Neural cell (in vitro differentiated cells): ENCODE measurements at regions not wholly inside any gene's neighbourhood (a gene's known extent, or its start where the extent isn't known, plus 50 kb on each side); places are given as distances from the start of the nearest gene placed in this dataset.

Source experiments
- H2AFZ ChIP-seq: fragments of 200-600, 300-800 bp; sonication (generic), shearing (Covaris generic); 2 replicates; pipeline ENCODE4 v1.6.0; 2014; ENCODE audit warnings: low read depth, mild to moderate bottlenecking, antibody characterized with exemption, low read length, moderate library complexity
- H3F3A ChIP-seq: fragments of 200-600 bp; shearing (Covaris generic); 2 replicates; pipeline ENCODE4 v1.6.1; 2016; ENCODE audit warnings: mild to moderate bottlenecking, moderate library complexity, mixed read lengths, antibody characterized with exemption, low read length; ENCODE audit not compliant: insufficient read depth, poor library complexity, severe bottlenecking
- H3K27ac ChIP-seq: fragments of 200-600, 300-800 bp; sonication (generic), shearing (Covaris generic); 2 replicates; pipeline ENCODE4 v1.5.1; 2014; ENCODE audit warnings: mild to moderate bottlenecking, low read length, moderate library complexity
- H3K27me3 ChIP-seq: fragments of 300-800, 200-600 bp; sonication (generic), shearing (Covaris generic); 2 replicates; pipeline ENCODE4 v1.6.0; 2014; ENCODE audit warnings: mild to moderate bottlenecking, low read depth, low read length, moderate library complexity; ENCODE audit not compliant: insufficient read depth
- H3K36me3 ChIP-seq: fragments of 300-800, 200-600 bp; sonication (generic), shearing (Covaris generic); 2 replicates; pipeline ENCODE4 v1.5.1; 2014; ENCODE audit warnings: mild to moderate bottlenecking, antibody characterized with exemption, low read length, moderate library complexity; ENCODE audit not compliant: insufficient read depth
- H3K4me2 ChIP-seq: fragments of 300-800, 200-600 bp; sonication (generic), shearing (Covaris generic); 2 replicates; pipeline ENCODE4 v1.6.0; 2014; ENCODE audit warnings: mild to moderate bottlenecking, low read length
- H3K4me3 ChIP-seq: fragments of 300-800, 200-600 bp; sonication (generic), shearing (Covaris generic); 2 replicates; pipeline ENCODE4 v1.5.1; 2014; ENCODE audit warnings: mild to moderate bottlenecking, low read length, moderate library complexity
- H3K79me2 ChIP-seq: fragments of 200-600 bp; shearing (Covaris generic); replicated peaks from 2 replicates; pipeline ENCODE4 v1.6.0; 2014; ENCODE audit warnings: mild to moderate bottlenecking, low read length, moderate library complexity; ENCODE audit not compliant: insufficient read depth
- H3K9ac ChIP-seq: fragments of 300-800, 200-600 bp; sonication (generic), shearing (Covaris generic); 2 replicates; pipeline ENCODE4 v1.6.1; 2016; ENCODE audit warnings: mild to moderate bottlenecking, low read length, mixed read lengths
- H3K9me2 ChIP-seq: fragments of 200-600 bp; shearing (Covaris generic); 2 replicates; pipeline ENCODE4 v1.6.1; 2016; ENCODE audit warnings: mild to moderate bottlenecking, low read length, mixed read lengths; ENCODE audit not compliant: insufficient read depth
- H3K9me3 ChIP-seq: fragments of 200-600, 300-800 bp; sonication (generic), shearing (Covaris generic); 2 replicates; pipeline ENCODE4 v1.6.1; 2016; ENCODE audit warnings: mild to moderate bottlenecking, mixed run types, low read length, moderate library complexity, mixed read lengths
- H4K20me1 ChIP-seq: fragments of 200-600 bp; shearing (Covaris generic); 2 replicates; pipeline ENCODE4 v1.6.1; 2016; ENCODE audit warnings: mild to moderate bottlenecking, mixed run types; ENCODE audit not compliant: insufficient read depth
- EP300 ChIP-seq: fragments of 450-650 bp; conservative IDR thresholded peaks from 2 replicates; pipeline ENCODE4 v1.6.1; 2014; ENCODE audit warnings: antibody characterized with exemption, mild to moderate bottlenecking, moderate library complexity; ENCODE audit not compliant: poor library complexity, severe bottlenecking
- EZH2 ChIP-seq: fragments of 200-600, 300-800 bp; shearing (Covaris generic), sonication (generic); IDR thresholded peaks from 2 replicates; pipeline ENCODE4 v1.6.1; 2014; ENCODE audit warnings: antibody characterized with exemption, low read length, borderline replicate concordance, mild to moderate bottlenecking; ENCODE audit not compliant: insufficient read depth, poor library complexity, severe bottlenecking
- MXI1 ChIP-seq: fragments of 450-650 bp; conservative IDR thresholded peaks from 2 replicates; pipeline ENCODE4 v1.6.1; 2014; ENCODE audit warnings: antibody characterized with exemption, mild to moderate bottlenecking; ENCODE audit not compliant: poor library complexity, severe bottlenecking
- POLR2AphosphoS5 ChIP-seq: IDR thresholded peaks from 2 replicates; pipeline ENCODE4 v1.6.1; 2012
- RAD21 ChIP-seq: fragments of 450-650 bp; conservative IDR thresholded peaks from 2 replicates; pipeline ENCODE4 v1.6.1; 2014; ENCODE audit warnings: antibody characterized with exemption, mild to moderate bottlenecking, moderate library complexity
- SMC3 ChIP-seq: fragments of 450-650 bp; conservative IDR thresholded peaks from 2 replicates; pipeline ENCODE4 v1.6.1; 2014; ENCODE audit warnings: antibody characterized with exemption, mild to moderate bottlenecking, moderate library complexity; ENCODE audit not compliant: poor library complexity
- TAF1 ChIP-seq: IDR thresholded peaks from 2 replicates; pipeline ENCODE4 v1.6.1; 2012; ENCODE audit warnings: low read depth
- TF ChIP-seq, protein P1 (sequence below): IDR thresholded peaks from 2 replicates; pipeline ENCODE4 v1.6.1; 2012; ENCODE audit warnings: borderline replicate concordance
- TF ChIP-seq, protein P2 (sequence below): fragments of 450-650 bp; IDR thresholded peaks from 2 replicates; pipeline ENCODE4 v1.5.1; 2014; ENCODE audit warnings: antibody characterized with exemption, mild to moderate bottlenecking, moderate library complexity; ENCODE audit not compliant: poor library complexity, severe bottlenecking

DNA sequence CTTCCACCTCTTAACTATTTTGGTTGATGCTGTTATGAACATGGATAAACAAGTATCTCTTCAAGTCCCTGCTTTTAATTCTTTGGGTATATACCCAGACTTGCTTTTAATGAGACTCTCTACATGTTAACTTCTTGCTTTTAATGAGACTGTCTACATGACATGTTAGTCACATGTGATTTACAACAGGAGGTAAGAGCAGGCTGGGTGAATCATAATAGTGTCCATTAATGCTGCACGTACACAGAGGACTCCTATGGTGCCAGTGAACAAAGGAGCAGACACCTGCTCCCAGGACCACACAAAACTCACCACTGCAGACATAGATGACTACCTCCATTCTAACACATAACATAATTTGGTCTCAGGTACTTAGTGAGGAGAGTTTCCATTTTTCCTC, 273.4 kb upstream of the NSMCE3 start:
- H3K27me3 ChIP-seq: no peaks in the 10 kb centered on the region
- no peaks in the 10 kb centered on the region for H3K36me3 ChIP-seq
- TF ChIP-seq EZH2 (no peak), MXI1 (no peak), RAD21 (no peak)
- no peak overlapping the region for H3K27ac ChIP-seq
- no peak overlapping the region for H3K9ac ChIP-seq
- H3K79me2 ChIP-seq: no peaks in the 10 kb centered on the region
- no peak overlapping the region for H2AFZ ChIP-seq
- H3K9me3 ChIP-seq: no peaks in the 10 kb centered on the region
- no peaks in the 10 kb centered on the region for H3F3A ChIP-seq
- H3K9me2 ChIP-seq: no peaks in the 10 kb centered on the region
- H3K4me3 ChIP-seq: no peak overlapping the region
- no peak overlapping the region for H3K4me2 ChIP-seq
- H4K20me1 ChIP-seq: no peaks in the 10 kb centered on the region

DNA sequence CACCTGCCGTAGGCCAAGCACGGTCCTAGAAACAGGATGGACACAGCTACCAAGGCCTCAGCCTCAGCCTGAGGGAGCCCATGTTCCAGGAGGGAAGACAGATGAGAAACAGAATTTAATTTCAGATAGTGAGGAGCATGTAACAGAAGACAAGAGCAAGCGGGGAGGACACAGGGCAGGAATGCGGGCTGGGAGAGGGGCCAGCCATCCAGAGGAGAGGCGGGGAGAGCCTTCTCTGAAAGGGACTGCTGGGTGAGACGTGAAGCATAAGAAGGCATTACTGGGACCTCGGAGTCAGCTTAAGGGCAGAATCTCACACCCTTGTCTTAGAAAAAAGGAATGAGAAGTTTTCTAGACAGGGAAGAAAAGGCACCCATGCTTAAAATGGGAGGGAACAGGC, 271.7 kb upstream of the NSMCE3 start:
- Histone ChIP-seq H3K9ac (no peak overlapping the region), H4K20me1 (no peaks in the 10 kb centered on the region), H3K79me2 (no peaks in the 10 kb centered on the region), H3K4me3 (no peak overlapping the region), H3K9me2 (no peaks in the 10 kb centered on the region), H3K27me3 (no peaks in the 10 kb centered on the region), H3K36me3 (no peaks in the 10 kb centered on the region), H3K9me3 (no peaks in the 10 kb centered on the region), H3K4me2 (no peak overlapping the region), H3K27ac (no peak overlapping the region), H3F3A (no peaks in the 10 kb centered on the region), H2AFZ (no peak overlapping the region)
- TF ChIP-seq, protein P1, sequence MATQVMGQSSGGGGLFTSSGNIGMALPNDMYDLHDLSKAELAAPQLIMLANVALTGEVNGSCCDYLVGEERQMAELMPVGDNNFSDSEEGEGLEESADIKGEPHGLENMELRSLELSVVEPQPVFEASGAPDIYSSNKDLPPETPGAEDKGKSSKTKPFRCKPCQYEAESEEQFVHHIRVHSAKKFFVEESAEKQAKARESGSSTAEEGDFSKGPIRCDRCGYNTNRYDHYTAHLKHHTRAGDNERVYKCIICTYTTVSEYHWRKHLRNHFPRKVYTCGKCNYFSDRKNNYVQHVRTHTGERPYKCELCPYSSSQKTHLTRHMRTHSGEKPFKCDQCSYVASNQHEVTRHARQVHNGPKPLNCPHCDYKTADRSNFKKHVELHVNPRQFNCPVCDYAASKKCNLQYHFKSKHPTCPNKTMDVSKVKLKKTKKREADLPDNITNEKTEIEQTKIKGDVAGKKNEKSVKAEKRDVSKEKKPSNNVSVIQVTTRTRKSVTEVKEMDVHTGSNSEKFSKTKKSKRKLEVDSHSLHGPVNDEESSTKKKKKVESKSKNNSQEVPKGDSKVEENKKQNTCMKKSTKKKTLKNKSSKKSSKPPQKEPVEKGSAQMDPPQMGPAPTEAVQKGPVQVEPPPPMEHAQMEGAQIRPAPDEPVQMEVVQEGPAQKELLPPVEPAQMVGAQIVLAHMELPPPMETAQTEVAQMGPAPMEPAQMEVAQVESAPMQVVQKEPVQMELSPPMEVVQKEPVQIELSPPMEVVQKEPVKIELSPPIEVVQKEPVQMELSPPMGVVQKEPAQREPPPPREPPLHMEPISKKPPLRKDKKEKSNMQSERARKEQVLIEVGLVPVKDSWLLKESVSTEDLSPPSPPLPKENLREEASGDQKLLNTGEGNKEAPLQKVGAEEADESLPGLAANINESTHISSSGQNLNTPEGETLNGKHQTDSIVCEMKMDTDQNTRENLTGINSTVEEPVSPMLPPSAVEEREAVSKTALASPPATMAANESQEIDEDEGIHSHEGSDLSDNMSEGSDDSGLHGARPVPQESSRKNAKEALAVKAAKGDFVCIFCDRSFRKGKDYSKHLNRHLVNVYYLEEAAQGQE: no peak
- TF ChIP-seq MXI1 (no peak), SMC3 (no peak), RAD21 (no peak), EZH2 (no peak), TAF1 (no peak), POLR2AphosphoS5 (no peak), EP300 (no peak)
- TF ChIP-seq, protein P2, sequence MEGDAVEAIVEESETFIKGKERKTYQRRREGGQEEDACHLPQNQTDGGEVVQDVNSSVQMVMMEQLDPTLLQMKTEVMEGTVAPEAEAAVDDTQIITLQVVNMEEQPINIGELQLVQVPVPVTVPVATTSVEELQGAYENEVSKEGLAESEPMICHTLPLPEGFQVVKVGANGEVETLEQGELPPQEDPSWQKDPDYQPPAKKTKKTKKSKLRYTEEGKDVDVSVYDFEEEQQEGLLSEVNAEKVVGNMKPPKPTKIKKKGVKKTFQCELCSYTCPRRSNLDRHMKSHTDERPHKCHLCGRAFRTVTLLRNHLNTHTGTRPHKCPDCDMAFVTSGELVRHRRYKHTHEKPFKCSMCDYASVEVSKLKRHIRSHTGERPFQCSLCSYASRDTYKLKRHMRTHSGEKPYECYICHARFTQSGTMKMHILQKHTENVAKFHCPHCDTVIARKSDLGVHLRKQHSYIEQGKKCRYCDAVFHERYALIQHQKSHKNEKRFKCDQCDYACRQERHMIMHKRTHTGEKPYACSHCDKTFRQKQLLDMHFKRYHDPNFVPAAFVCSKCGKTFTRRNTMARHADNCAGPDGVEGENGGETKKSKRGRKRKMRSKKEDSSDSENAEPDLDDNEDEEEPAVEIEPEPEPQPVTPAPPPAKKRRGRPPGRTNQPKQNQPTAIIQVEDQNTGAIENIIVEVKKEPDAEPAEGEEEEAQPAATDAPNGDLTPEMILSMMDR: no peak

DNA sequence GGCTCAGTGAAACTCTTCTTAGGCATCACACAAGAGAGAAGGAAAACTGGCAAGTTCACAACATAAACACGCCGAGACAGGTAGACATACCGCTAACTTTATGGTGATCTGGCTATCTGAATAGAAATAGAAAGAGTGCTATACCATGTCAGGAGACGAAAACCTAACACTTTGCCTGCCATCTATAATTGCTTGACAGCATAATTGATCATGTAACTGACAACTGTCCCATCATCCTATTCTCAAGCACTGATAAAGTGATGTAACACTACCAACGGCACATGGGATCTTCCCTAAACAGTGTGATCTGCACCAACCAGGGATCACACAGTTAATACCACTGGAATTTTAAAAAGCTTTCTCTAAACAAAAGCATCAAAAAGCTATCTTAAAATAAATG, 270.9 kb upstream of the NSMCE3 start:
- TF ChIP-seq, protein P2: no peak
- TF ChIP-seq POLR2AphosphoS5 (peak; percentile 52), EZH2 (no peak), EP300 (peak; percentile 84), MXI1 (no peak)
- Histone ChIP-seq H3K4me3 (no peak overlapping the region), H3K27me3 (no peaks in the 10 kb centered on the region), H3K4me2 (no peak overlapping the region), H3K9me3 (no peaks in the 10 kb centered on the region), H3K9ac (no peak overlapping the region), H4K20me1 (no peaks in the 10 kb centered on the region), H3K27ac (no peak overlapping the region), H2AFZ (no peak overlapping the region), H3F3A (no peaks in the 10 kb centered on the region), H3K79me2 (no peaks in the 10 kb centered on the region), H3K36me3 (no peaks in the 10 kb centered on the region), H3K9me2 (no peaks in the 10 kb centered on the region)
